ENCODE measurements at regions not wholly inside any gene's neighbourhood (a gene's known extent, or its start where the extent isn't known, plus 50 kb on each side); places are given as distances from the start of the nearest gene placed in this dataset.

GRCh38 chr6:123747515-123747914, 56.1 kb upstream of the NKAIN2 start:
- Mint-ChIP-seq H3K4me3 (no peak overlapping the region), H3K36me3 (no peaks in the 10 kb centered on the region), H3K27ac (no peak overlapping the region), H3K9me3 (peaks cover 2% of the 10 kb centered on the region), H3K27me3 (no peaks in the 10 kb centered on the region), H3K4me1 (no peaks in the 10 kb centered on the region)
- no peak for ATAC-seq

DNA sequence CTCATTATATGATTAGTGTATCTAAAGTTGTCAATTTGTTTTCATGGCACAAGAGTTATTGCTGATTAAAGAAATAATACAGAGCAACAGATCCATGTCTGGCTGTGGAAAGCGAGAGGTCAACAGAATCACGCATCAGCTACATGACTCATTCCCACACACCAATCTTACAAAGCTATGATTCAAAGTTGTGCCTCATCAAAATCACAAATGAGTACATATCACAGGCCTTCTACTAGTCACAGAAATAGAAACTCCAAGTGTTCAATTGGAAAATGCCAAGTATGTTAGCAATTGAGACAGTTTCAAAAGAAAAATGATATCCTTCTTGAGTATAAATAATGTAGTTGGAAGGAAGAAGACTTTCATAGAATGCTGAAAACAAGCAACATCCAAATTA, 57.8 kb upstream of the NKAIN2 start:
- Mint-ChIP-seq H3K9me3 (peaks cover 2% of the 10 kb centered on the region), H3K27ac (no peak overlapping the region), H3K4me1 (no peaks in the 10 kb centered on the region), H3K27me3 (no peaks in the 10 kb centered on the region), H3K4me3 (no peak overlapping the region), H3K36me3 (no peaks in the 10 kb centered on the region)
- ATAC-seq, result no peak

GRCh38 chr6:123744840-123745239, 58.8 kb upstream of the NKAIN2 start:
- Mint-ChIP-seq H3K36me3 (no peaks in the 10 kb centered on the region), H3K9me3 (peaks cover 2% of the 10 kb centered on the region), H3K27ac (no peak overlapping the region), H3K27me3 (no peaks in the 10 kb centered on the region), H3K4me1 (no peaks in the 10 kb centered on the region), H3K4me3 (no peak overlapping the region)
- no peak for ATAC-seq

- H3K36me3 Mint-ChIP-seq, result no peaks in the 10 kb centered on the region
- no peak overlapping the region for H3K4me3 Mint-ChIP-seq
- no peak overlapping the region for H3K27ac Mint-ChIP-seq
- H3K9me3 Mint-ChIP-seq, result peaks cover 5% of the 10 kb centered on the region
- no peaks in the 10 kb centered on the region for H3K27me3 Mint-ChIP-seq
- ATAC-seq, result no peak
- no peaks in the 10 kb centered on the region for H3K4me1 Mint-ChIP-seq
Observed at GRCh38 chr6:123742626-123743025, 61.0 kb upstream of the NKAIN2 start.

DNA sequence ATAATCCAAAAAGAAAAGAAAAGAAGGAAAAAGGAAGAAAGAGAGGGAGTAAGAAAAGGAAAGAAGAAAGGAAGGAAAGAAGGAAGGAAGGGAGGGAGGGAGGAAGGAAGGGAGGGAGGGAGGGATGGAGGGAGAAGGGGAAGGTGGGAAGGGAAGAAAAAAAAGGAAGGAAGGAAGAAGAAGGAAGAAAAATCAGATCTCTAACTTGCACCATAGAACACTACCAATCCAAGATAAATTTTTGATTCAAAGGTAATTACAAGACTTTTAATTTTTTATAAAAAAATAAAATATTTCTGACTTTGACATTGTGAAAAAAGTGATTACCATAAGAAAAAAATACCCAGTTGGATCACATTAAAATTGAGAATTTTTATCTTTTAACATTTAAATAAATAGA, 70.5 kb upstream of the NKAIN2 start:
- H3K4me1 Mint-ChIP-seq, result no peaks in the 10 kb centered on the region
- no peak overlapping the region for H3K4me3 Mint-ChIP-seq
- no peak overlapping the region for H3K27ac Mint-ChIP-seq
- H3K27me3 Mint-ChIP-seq, result no peaks in the 10 kb centered on the region
- H3K9me3 Mint-ChIP-seq, result peaks cover 5% of the 10 kb centered on the region
- no peak for ATAC-seq
- no peaks in the 10 kb centered on the region for H3K36me3 Mint-ChIP-seq

DNA sequence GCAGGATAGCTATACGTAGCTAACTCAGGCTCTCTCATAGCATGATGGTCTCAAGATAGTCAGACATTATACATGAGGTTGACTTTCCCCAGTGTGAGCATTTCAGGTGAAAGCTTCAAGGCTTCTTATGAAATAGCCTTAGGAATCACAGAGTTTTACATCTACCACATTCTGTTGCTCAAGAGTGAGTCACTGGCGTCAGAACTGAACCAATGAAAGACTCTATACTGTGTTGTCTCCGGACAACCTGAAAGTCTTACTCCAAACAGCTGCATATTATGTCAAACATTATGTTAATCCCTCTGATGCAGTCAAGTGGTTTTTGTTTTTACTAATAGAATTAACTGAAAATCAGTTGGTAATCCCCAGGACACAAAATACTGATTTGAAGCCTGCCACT, 79.8 kb upstream of the TRDN start:
- H3K36me3 Mint-ChIP-seq, result no peaks in the 10 kb centered on the region
- no peaks in the 10 kb centered on the region for H3K4me1 Mint-ChIP-seq
- no peak for ATAC-seq
- H3K4me3 Mint-ChIP-seq, result no peak overlapping the region
- H3K27ac Mint-ChIP-seq, result no peak overlapping the region
- H3K9me3 Mint-ChIP-seq, result no peaks in the 10 kb centered on the region
- H3K27me3 Mint-ChIP-seq, result no peaks in the 10 kb centered on the region

GRCh38 chr6:123715006-123715863, 78.5 kb upstream of the TRDN start:
- no peak overlapping the region for H3K4me3 Mint-ChIP-seq
- H3K27me3 Mint-ChIP-seq, result no peaks in the 10 kb centered on the region
- no peaks in the 10 kb centered on the region for H3K9me3 Mint-ChIP-seq
- no peak overlapping the region for H3K27ac Mint-ChIP-seq
- H3K36me3 Mint-ChIP-seq, result no peaks in the 10 kb centered on the region
- no peak for ATAC-seq
- H3K4me1 Mint-ChIP-seq, result no peaks in the 10 kb centered on the region

DNA sequence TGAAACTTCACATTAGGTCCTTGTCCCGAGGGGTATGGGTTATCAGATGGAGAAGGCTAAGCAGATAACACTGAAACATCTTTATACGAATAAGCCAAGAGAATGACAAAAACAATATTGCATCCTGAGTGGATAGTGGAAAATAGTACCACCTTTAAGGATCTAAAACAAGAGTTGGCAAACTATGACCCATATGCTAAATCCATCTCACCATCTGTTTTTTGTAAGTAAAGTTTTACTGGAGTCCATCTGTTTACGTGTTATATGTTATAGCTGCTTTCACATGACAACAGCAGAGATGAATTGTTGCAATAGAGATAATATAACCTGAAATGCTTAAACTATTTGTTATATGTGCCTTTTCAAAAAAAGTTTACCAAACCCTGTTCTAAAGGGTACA, 76.1 kb upstream of the TRDN start:
- Mint-ChIP-seq H3K27me3 (no peaks in the 10 kb centered on the region), H3K27ac (no peak overlapping the region), H3K9me3 (no peaks in the 10 kb centered on the region), H3K4me3 (no peak overlapping the region), H3K4me1 (no peaks in the 10 kb centered on the region), H3K36me3 (no peaks in the 10 kb centered on the region)
- no peak for ATAC-seq

- no peak overlapping the region for H3K27ac Mint-ChIP-seq
- no peaks in the 10 kb centered on the region for H3K9me3 Mint-ChIP-seq
- no peaks in the 10 kb centered on the region for H3K36me3 Mint-ChIP-seq
- no peak overlapping the region for H3K4me3 Mint-ChIP-seq
- H3K27me3 Mint-ChIP-seq, result no peaks in the 10 kb centered on the region
- ATAC-seq, result no peak
- no peaks in the 10 kb centered on the region for H3K4me1 Mint-ChIP-seq
Observed at GRCh38 chr6:123702943-123703342, 66.2 kb upstream of the TRDN start.

DNA sequence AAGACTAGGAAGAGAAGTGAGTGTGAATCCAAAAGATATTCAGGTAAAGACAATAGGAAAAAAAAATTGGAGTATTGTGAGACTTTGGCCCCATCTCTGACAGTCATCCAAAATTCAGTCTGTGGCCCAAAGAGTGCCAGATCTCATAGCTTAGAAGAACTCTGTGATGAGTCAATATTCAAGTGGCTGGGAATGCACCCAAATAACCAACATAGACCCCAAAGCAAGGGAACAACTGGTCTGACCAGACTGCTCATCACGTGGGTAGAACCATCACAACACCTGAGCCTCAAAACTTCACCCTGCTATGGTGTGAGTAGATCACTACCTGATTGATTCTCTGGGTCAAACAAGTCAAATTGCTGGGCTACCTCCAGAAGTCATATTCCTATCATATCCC, 51.1 kb upstream of the TRDN start:
- Mint-ChIP-seq H3K9me3 (peaks cover 2% of the 10 kb centered on the region), H3K27ac (no peak overlapping the region), H3K4me3 (no peak overlapping the region), H3K4me1 (no peaks in the 10 kb centered on the region), H3K27me3 (no peaks in the 10 kb centered on the region), H3K36me3 (no peaks in the 10 kb centered on the region)
- ATAC-seq, result peak; percentile 16

Data from stimulated activated memory B cell treated with anti-CD40 and anti-IgM and Interleukin-4, amounts not matched to agents 10 μg/mL and 1 μg/mL and 100 μg/mL, for 72 hours (primary cell).